ENCODE measurements at regions not wholly inside any gene's neighbourhood (a gene's known extent, or its start where the extent isn't known, plus 50 kb on each side); places are given as distances from the start of the nearest gene placed in this dataset.
A peak's percentile ranks its signal among the peaks of the same experiment; 100 is the strongest.

- H3K4me2 ChIP-seq (ENCODE audit: insufficient read depth, low read length), result no peak overlapping the region
- dilution Hi-C loops (cut with MboI; ENCODE audit: extremely low pct_ligation_motif_present, low sequenced_read_pairs) (no loop called here), intact Hi-C loops (cut with micrococcal nuclease) (no loop called here)
- peaks cover 2 to 3% of the 10 kb centered on the region in 2 experiments for H3K27me3 ChIP-seq (ENCODE audit: control insufficient read depth in 2 of 2, insufficient read depth in 2 of 2, low read length in 2 of 2)
- no peak overlapping the region for H3K27ac ChIP-seq (ENCODE audit: insufficient read depth, low read depth, low read length)
- no peak overlapping the region for H3K9ac ChIP-seq (replicated peaks; ENCODE audit: extremely low read depth, insufficient read depth, low read length)
- H3K9me1 ChIP-seq (replicated peaks; ENCODE audit: control insufficient read depth, extremely low read depth, insufficient read depth, low read length), result no peaks in the 10 kb centered on the region
- FAIRE-seq (no peak), DNase-seq (ENCODE audit: low read depth, low spot score) (no peak)
- ChIA-PET CTCF (interaction anchor here (1.1 kb wide), 1 partner anchor 140 kb away, joined by 5 read pairs; no protein-coding TSS in a partner anchor), POLR2A (no interaction called here)
- H4K20me1 ChIP-seq (replicated peaks; ENCODE audit: control insufficient read depth, extremely low read depth, insufficient read depth, low read length), result no peaks in the 10 kb centered on the region
- TF ChIP-seq CTCF (IDR thresholded peaks at IDR 0.05; ENCODE audit: extremely low read depth in 1 of 2, insufficient read depth in 1 of 2, low read depth in 1 of 2, low read length in 2 of 2) (no peak), GATA2 (IDR thresholded peaks at IDR 0.05; ENCODE audit: insufficient read depth, insufficient read length, low read depth, low read length) (no peak), FOS (IDR thresholded peaks at IDR 0.05; ENCODE audit: borderline replicate concordance, insufficient read depth, low read length) (peak; percentile 37), JUN (IDR thresholded peaks at IDR 0.05; ENCODE audit: borderline replicate concordance, insufficient read depth, insufficient read length, low read depth) (no peak), POLR2A (IDR thresholded peaks at IDR 0.05; ENCODE audit: low read depth, low read length) (no peak), EZH2 (IDR thresholded peaks at IDR 0.05; ENCODE audit: borderline replicate concordance, low read depth, low read length, severe bottlenecking) (no peak), POLR2AphosphoS5 (IDR thresholded peaks at IDR 0.05; ENCODE audit: insufficient read depth, low read depth, low read length) (no peak)
- H3K4me3 ChIP-seq (replicated peaks in 1 of 3; ENCODE audit: insufficient read depth in 1 of 3, low read depth in 1 of 3, low read length in 3 of 3), result no peak overlapping the region
- H3K36me3 ChIP-seq (ENCODE audit: control insufficient read depth in 2 of 2, extremely low read depth in 1 of 2, insufficient read depth in 2 of 2, low read length in 2 of 2), result no peaks in the 10 kb centered on the region
- BruUV-seq (replicated peaks), result no TSS peak
- no peak overlapping the region for H2AFZ ChIP-seq (ENCODE audit: low read depth, low read length)
- H3K79me2 ChIP-seq (ENCODE audit: control insufficient read depth, insufficient read depth, low read length), result no peaks in the 10 kb centered on the region
- H3K4me1 ChIP-seq (ENCODE audit: control insufficient read depth, extremely low read depth, insufficient read depth, low read length), result no peaks in the 10 kb centered on the region
- no peaks in the 10 kb centered on the region for H3K9me3 ChIP-seq (replicated peaks; ENCODE audit: control insufficient read depth, insufficient read depth, low read length)
These were observed 138.3 kb downstream of the BASP1 start for GRCh38 chr5:17355586-17356346.
